Inflammatory macrophage (primary cell): ENCODE measurements at regions not wholly inside any gene's neighbourhood (a gene's known extent, or its start where the extent isn't known, plus 50 kb on each side); places are given as distances from the start of the nearest gene placed in this dataset.
"Not testable (repeated sequence)": the region's sequence is repeated elsewhere in the genome, so short reads cannot be mapped to it uniquely, and the experiment has no call there.

Experiments used
- DNase-seq, 2 donors: peaks; one replicate each; pipeline ENCODE4 v3.0.0-alpha.2; 2020 to 2022

DNA sequence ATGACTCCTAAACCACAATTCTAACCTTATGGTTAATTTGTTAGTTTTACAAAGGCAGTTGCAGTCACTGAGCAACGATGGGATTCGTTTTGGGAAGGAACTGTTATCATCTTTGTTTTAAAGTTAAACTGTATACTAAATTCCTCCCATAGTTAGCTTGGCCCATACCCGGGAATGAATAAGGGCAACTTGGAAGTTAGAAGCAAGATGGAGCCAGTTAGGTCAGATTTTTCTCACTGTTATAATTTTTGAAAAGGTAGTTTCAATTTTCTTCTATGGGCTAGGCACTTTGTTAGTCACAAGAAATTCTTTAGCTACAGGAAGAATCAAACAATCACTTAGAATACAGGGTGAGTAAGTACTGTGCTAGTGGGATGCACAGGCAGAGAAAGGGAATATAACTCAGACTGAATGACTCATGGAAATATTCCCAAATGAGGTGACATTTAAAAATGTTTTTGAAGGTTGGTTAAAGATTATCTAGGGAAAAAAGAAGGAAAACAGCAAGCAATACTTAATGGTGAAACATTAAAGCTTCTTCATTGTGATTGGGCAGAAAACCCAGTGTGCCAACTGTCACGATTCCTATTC is 153.6 kb downstream of the MAGEB17 start:
- no peak for DNase-seq

DNA sequence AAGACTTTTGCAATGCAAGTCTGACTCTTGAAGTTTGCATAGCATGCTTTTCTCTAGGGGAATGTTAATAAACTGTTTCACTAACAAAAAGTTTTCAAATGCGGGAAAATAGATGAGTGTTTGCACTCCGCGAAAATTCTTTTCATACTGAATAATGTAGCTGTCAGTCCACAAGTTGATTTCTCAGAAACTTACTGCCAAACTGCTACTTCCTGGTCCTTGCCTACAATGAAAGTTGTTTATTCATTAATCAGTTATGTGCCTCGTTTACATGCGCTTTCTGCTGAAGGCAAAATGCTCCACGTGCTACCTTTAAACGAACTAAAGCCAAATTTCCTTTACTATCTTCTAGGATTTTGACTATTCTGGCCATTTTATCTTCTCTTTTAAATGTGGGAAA is 166.2 kb downstream of the MAGEB17 start:
- no peak for DNase-seq

DNA sequence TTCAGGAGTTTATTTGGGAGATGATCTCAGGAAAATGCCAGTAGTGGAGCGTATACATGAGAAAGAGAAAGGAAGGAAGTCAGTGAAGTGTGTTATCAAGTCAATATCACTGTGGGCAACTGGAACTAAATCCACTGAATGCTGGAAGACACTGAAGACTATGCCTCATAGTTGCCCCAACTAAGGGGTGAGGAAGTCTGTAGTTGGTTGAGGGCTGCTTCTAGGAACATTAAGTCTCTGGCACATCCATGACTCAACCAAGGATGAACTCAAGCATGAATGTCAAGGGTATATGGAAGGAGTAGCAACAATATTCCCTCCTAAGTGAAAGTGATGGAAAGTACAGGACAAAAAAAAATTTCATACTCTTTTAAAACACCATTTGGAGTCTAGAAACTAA is 167.9 kb downstream of the MAGEB17 start:
- no peak for DNase-seq

DNA sequence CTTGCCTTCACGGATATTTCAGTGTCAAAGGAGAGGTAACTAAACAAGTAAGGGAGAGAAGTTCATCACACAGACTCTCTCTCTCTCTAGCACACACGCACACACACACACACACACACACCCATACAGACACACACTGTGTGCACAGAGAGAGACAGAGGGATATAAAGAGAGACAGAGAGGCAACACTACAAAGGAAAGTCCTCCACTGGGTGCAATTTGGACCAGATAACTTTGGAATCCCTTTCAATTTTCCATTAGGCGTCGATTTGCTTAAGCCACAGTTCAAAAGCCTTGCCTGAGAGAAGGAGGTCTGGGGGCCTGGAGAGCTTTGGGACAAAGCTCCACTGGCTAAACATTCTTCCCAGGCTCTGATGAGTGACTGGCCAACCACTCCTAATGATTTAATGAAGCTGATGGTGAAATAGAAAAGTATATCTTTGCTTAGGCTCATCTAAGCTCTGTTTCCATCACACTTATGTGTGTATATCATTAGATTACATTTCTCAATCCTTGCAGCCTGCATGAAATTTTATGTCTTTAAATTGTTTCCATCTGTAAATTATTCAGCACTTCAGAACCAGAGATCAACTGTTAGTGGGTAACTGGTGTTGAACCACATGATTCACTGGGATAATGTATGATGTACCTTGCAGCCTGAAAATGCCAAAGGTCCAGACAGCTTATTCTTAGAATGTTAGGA is 180.8 kb downstream of the MAGEB17 start:
- DNase-seq = no peak

DNA sequence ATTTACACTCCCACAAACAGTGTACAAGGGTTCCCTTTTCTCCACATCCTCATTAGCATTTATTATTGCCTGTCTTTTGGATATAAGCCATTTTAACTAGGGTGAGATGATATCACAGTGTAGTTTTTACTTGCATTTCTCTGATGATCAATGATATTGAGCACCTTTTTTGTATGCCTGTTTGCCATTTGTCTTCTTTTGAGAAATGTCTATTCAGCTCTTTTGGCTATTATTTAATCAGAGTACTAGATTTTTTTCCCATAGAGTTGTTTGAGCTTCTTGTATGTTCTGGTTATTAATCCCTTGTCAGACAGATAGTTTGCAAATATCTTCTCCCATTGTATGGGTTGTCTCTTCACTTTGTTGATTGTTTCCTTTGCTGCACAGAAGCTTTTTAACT is 190.6 kb downstream of the MAGEB17 start:
- no peak for DNase-seq

DNA sequence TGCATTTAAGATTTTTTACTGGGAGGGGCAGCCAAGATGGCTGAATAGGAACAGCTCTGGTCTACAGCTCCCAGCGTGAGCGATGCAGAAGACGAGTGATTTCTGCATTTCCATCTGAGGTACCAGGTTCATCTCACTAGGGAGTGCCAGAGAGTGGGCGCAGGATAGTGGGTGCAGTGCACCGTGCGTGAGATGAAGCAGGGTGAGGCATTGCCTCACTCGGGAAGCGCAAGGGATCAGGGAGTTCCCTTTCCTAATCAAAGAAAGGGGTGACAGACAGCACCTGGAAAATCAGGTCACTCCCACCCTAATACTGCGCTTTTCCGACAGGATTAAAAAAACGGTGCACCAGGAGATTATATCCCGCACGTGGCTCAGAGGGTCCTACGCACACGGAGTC is 192.8 kb downstream of the MAGEB17 start:
- not testable (repeated sequence) for DNase-seq

DNA sequence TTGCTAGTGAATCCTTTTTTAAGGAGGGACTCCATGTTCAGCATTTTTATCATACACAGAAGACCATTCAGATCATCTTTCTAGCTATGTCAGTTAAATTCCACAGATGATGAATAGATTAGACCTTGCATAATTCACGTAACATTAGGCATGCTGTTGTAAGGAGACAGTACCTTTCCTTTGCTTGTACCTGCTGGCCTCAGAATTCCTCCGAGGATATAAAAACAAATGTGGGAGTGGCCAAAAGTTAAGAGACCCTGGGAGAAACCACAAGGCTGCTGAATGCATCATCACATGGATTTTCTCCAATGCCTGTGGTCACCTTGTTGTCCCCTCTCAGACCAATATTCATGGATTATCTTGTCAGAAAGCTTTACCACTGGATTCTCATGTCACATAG is 201.4 kb downstream of the MAGEB17 start:
- DNase-seq = no peak

DNA sequence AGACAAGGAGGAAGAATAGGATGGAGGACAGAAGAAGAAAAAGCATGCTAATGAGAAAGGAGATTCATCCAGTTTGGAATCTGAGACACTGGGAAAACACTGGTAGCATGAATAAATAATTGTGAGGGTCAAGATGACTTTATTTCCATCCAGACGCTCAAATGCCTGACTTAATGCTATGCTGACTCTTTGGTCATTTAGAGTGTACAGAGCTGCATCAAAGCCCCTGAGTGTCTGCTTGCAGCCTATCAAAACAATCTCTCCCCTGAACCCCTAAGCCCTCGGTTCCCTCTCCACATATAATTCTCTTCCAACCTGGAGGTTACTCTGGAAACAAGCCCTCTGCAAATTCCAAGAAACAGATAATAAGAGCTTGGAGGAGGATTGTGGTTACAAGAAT is 208.8 kb downstream of the MAGEB17 start:
- DNase-seq = no peak

DNA sequence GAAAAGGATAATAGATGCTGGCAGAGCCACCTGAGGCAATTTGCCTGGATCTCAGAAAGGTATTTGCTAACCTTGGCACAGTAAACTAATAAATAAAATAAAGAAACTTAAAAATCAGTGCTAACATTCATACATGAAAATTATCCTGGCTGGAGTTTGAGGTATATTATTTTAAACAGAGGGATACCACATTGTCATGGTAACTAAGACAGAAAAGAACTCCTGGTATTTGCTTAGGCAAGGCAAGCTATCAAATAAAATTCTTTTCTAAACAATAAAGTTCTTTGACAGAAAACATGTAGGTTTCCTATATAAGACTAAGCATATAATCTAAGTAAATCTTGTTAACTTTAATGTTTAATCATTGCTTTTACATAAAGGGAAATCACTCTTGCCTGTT is 218.8 kb downstream of the MAGEB17 start:
- no peak for DNase-seq

DNA sequence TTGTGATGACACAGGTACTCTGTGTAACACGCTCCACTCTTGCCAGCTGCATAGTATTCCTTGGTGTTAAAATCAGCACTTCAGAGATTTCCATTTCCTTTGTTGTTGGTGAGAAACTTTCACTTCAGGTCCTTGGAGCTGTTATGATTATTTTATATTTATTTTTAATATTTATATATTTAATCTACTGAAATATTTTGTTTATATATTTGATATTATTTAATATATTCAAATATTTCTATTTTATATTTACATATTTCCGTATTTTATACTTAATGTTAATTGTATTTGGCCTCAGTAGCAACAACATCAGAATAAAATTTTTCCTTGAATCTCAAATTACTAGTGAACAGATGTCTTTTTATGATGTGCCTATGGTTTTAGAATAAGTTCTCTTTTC is 225.3 kb downstream of the MAGEB17 start:
- DNase-seq = no peak

DNA sequence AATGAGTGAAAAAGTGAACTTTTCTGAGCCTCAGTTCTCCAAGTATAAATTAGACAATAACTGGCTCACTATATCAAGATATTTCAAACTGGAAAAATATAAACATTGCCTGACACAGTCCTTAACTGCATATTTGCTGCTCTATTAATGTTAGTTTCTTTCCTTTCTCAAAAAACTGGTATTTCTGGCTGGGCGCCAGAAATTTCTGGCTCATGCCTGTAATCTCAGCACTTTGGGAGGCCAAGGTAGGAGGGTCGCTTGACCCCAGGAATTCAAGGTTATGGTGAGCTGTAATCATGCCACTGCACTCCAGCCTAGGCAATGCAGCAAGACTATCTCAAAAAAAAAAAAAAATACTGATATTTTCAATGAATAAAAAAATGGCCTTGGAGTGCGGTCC is 227.0 kb downstream of the MAGEB17 start:
- DNase-seq = no peak

DNA sequence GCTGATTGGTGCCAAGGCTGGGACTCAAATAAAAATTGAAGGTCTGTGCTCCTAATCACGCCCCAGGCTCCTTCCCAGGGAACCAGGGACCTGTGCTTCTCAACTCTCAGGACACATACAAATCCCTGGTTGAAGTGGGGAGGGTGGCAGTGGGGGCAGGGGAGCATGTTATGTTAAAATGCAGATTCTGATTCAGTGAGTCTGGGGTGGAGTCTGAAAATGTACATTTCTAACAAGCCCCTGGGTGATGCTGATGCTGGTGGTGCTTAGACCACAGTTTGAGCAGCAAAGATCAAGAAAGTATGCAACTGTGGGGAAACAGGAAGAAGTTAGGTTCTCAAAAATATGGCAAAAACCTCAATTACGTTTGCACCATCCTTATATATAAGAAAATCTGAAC is 236.5 kb downstream of the MAGEB17 start:
- no peak for DNase-seq

DNA sequence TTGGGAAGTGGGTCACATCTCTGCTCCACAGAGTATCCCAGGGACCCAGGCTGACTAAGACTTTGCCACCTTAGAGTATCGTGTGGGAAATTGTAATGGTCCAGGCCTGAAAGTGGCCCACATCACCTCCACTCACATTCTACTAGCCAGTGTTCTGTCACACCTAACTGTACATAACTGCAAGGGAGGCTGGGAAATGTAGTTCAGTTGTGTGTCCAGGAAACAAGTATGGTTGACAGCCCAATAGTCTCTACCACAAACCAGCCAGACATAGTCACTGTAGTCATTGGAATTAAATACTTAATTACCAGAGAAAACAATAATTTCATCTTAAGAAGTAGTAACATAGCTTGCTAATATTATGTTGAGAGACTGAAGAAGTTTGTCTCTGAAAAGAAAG is 233.4 kb upstream of the S100G start:
- no peak for DNase-seq

DNA sequence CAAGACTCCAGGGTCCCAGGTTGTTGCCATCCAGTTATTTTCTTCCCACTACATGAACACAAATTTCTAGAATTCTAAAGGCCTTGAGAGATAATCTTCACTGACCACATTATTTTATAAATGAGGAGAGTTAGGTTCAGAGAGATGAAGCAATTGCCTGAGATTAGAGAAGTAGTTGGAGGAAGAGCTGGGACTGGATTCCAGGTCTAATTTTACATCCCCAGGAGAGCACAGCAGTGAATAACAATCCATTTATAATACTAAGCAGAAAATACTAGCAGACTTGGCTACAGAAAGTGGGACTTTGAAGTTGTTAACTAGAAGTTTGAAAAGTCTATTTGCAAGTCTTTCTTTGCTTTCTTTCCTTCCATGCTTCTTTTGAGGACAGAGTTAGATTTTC is 231.3 kb upstream of the S100G start:
- DNase-seq = no peak

DNA sequence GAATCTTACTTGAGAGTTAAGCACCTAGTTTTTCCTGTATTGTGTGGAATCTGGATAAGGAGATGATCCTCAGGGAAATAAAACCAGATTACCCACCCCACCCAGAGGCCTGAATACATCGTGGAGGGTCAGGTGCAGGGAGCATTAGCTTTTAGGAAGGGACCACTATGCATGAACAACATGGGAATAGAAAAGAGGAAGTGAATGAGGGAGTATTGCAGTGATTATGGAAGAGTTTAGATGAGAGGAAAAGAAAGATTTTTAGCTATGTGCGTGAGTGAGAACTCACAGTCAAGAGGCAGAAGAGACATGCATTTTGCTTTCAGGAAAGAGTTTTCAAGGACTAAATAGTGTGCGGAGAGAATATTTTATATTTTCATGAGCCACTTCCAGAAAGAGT is 222.3 kb upstream of the S100G start:
- no peak for DNase-seq

DNA sequence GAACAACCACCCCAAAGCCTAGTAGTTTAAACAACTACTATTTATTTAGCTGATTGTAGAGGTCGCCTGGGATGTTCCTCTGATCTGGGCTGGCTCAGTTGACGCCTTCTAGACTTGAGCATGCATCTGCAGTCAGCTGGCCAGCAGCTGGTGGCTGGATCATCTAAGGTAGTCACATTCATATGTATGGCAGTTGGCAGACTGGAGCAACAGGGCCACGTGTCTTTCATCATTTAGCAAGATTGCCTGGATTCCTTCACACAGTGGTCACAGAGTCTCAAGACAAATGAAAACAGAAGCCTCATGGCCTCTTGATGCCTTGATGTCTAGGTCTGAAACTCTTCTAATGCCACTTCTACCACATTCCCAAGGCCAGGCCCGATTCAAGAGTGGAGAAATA is 220.6 kb upstream of the S100G start:
- no peak for DNase-seq

DNA sequence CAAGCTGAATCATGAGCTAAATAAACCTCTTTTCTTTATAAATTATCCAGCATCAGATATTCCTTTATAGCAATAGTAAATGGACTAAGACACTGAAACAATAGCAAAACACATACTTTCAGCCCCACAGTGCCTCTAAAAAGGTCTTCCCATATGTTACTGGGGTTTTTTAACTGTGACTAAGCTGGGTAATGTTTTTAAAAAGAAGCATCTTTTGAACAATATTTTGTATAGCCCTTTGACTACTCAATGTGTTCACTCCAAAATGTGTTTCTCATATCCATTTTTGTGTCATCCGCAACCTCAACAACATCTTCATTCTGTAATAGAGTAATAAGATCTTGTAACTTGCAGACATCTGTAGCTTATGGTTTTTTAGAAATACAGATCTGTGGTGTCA is 218.7 kb upstream of the S100G start:
- DNase-seq = no peak

DNA sequence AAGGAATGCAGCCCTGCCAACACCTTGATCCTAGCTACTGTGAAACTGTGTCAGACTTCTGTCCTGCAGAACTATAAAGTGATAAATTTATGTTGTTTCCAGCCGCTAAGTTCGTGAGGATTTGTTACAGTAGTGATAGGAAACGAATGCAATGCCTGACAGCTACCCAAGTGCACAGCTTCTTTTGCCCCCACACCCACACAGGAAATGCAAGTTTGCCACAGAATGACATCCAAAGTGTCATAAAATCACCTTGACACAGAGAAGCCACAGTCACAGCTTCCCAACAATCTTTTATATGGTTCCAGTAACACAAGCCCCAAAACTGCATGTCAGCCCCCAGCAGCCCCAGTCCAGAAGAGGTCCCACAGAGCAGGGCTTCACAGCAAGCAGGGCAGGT is 216.9 kb upstream of the S100G start:
- DNase-seq = no peak

DNA sequence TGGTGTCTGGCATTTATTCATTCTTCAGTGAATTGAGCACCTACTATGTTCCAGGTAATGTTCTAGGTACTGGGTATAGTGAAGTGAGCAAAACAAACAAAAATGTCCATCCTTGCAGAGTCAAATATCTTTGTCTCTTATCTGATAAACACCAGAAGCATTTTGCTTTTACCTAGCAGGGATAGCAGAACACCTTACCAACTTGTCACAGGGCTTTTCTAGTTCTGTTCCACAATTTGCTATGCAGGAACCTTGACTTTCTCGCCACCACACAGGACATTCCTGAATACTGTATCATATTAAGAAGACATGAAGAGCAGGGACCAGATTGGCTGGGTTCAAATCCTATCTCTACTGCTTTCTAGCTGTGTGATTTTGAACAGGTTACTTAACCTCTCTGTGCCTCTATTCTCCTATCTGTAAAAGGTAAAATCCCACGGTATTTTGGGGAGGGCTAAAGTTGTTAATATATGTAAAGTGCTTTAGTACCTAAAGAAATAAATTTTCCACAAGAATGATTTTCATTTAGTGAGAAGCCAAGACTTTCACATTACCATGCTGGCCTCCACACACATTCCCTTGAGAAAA is 214.5 kb upstream of the S100G start:
- no peak for DNase-seq

DNA sequence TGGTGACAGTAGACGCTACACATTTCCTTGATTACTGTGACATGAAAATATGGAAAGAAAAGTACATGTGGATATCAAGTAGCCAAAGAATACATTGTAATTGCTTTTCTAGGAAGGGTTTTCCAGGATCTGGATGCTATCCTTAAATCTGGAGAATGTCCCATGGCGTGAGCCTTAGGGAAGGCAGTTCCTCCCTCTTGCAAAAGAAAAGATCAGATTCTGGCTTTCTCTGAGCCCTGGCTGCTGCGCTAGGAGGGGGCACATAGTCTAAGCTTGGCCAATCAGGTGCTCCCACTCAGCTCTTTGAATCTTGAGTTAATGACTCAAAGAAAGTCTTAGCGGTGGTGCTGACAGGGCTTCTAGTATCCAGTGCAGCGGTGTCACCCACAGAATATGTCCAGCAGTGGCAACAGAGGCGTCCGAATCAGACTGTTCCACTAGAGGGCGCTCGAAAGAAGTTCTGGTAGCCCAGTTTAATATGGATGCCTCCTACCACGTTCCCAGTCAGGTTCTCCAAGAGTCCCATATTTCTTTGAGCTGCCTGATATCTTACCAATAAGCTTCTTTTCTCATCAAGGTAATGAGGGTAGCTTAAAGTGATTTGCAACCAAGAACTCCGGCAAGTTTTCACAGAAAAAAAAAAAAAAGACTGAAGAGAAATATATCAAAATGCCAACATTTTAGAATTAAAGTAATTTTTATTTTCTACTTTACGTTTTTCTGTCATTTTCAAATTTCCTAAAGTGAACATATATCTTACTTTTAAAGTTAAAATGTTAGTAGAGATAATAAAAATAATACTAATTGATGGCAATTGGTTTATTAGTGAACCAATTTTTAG is 213.4 kb upstream of the S100G start:
- DNase-seq = peak; percentile 68 to 72

DNA sequence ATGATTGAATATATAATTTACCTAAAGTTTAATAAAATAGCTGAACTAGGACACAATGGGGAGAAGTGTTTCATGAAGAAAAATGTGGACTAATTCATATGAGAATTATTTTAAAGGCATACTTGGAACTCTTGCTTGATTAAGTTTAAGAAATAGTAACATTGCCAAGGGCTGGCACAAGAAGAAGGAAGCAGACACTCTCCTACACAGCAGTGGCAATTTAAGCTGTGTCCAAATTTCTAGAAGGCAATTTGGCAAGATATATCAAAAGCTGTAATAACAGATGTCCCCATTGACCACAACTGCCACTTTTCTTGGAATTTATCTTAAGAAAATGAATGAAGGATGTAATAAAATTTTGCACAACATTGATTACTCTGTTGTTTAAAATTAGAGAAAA is 209.5 kb upstream of the S100G start:
- peak in 1 of 2 donors; percentile 12 for DNase-seq

DNA sequence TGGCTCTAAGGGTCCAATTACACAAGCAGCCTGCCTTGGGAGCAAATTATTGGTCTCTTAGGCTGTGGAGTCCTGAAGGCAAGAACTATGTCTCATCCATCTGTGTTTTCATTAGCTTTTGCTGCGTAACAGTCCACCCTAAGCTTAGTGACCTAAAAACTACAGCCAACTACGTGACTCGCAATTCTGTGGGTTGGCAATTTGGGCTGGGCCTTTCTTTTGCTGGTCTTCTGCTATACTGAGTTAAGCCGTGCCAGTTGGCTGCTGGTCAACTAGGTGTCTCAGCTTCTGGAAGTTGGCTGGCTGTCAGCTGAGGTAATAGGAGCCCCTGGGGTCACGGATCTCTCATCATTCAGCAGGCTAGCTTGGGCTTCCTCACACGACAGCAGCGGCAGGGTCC is 205.6 kb upstream of the S100G start:
- DNase-seq = no peak

DNA sequence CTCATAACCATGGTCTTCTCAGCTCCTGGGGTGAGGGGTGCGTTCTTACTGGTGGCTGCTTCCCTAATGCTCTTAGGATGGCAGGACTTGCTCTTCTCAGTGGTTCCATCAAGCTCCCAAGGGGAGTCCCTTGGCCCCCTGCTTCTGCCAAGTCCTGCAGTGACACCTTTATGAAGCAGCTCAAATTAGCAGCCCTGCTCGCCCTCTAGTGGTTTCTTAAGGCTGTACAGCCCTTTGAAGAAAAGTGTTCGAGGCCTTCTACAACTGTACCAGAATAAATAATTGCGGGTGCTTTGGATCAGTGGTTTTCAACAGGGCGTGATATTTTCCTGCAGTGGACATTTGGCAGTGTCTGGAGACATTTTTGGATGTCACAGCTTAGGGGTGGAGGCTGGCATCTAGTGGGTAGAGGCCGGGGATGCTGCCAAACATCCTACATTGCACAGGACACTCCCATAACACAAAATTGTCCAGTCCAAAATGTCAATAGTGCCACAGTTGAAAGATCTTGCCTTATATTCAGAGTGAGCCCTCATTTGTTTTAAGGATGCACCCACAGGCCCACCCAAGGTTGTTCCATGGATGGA is 204.7 kb upstream of the S100G start:
- peak; percentile 11 to 22 for DNase-seq
